ENCODE measurements at regions not wholly inside any gene's neighbourhood (a gene's known extent, or its start where the extent isn't known, plus 50 kb on each side); places are given as distances from the start of the nearest gene placed in this dataset.

DNA sequence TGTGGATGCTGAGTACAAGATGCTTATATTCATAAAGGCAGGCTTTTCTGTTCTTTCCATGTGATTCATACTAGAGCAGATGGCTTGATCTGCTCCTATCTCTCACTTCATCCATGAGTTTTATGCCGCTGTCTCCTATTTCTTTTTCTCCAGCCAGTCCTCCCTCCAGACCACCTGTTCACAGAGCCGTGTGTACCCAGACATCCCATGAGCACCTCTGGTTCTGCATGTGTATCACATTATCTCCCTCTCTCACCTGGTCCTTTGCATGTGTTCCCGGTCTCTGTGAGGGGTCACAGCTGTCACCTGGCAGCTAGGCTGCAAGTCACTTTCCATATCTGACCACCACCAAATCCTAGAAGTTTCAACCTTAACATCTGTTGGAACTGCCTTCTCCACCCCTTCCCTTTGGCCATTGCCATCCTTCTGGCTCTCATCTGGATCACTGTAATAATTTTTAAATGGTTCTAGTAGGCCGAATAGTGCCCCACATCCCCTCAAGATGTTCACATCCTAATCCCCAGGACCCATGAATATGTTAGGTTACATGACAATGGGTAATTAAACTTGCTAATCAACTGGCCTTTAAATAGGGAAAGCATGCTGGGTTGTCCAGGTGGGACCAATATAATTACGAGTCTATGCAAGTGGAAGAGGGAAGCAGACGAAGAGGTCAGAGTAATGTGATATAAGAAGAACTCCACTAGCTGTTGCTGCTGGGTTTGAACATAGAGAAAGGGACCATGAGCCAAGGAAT, 168.1 kb downstream of the SNAPC1 start:
- no peak overlapping the region for H3K4me3 ChIP-seq
- H3K27ac ChIP-seq (ENCODE audit: extremely low read depth, low read depth, low read length), result no peak overlapping the region
- no peak overlapping the region for H3K9ac ChIP-seq (ENCODE audit: insufficient read depth in 1 of 2, low read depth in 2 of 2, low read length in 2 of 2)
- FAIRE-seq (no peak), ATAC-seq (no peak), DNase-seq (ENCODE audit: extremely low read depth in 1 of 4, low spot score in 3 of 4) (no peak)
- no peaks in the 10 kb centered on the region for H4K20me1 ChIP-seq (replicated peaks; ENCODE audit: control insufficient read depth, insufficient read depth, low read length)
- H3K27me3 ChIP-seq (ENCODE audit: control insufficient read depth in 2 of 2, insufficient read depth in 2 of 2, low read length in 2 of 2), result no peaks in the 10 kb centered on the region
- in situ Hi-C loops (cut with MboI) (no loop called here), intact Hi-C loops (cut with micrococcal nuclease) (no loop called here)
- no peaks in the 10 kb centered on the region for H3K36me3 ChIP-seq (ENCODE audit: control insufficient read depth, insufficient read depth, low read length)
- no peaks in the 10 kb centered on the region for H3K9me1 ChIP-seq (ENCODE audit: control insufficient read depth, insufficient read depth, low read length)
- ChIA-PET CTCF (ENCODE audit: low intra/inter-chr PET ratio) (no interaction called here), POLR2A (no interaction called here)
- BruUV-seq (replicated peaks), result no TSS peak
- no peaks in the 10 kb centered on the region for H3K79me2 ChIP-seq (ENCODE audit: control insufficient read depth, insufficient read depth, low read length)
- 0% methylated on average over 5 of the region's 6 CpGs for WGBS (ENCODE audit: insufficient coverage, low coverage, missing lambda C conversion rate)
- H3K9me3 ChIP-seq (replicated peaks; ENCODE audit: control insufficient read depth, insufficient read depth, low read depth, low read length), result no peaks in the 10 kb centered on the region
- H3K4me1 ChIP-seq (replicated peaks in 1 of 2; ENCODE audit: control insufficient read depth in 2 of 2, insufficient read depth in 2 of 2, low read length in 2 of 2), result no peaks in the 10 kb centered on the region
- TF ChIP-seq, protein P1, sequence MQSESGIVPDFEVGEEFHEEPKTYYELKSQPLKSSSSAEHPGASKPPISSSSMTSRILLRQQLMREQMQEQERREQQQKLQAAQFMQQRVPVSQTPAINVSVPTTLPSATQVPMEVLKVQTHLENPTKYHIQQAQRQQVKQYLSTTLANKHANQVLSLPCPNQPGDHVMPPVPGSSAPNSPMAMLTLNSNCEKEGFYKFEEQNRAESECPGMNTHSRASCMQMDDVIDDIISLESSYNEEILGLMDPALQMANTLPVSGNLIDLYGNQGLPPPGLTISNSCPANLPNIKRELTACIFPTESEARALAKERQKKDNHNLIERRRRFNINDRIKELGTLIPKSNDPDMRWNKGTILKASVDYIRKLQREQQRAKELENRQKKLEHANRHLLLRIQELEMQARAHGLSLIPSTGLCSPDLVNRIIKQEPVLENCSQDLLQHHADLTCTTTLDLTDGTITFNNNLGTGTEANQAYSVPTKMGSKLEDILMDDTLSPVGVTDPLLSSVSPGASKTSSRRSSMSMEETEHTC (IDR thresholded peaks at IDR 0.05), result no peak
- TF ChIP-seq ZNF444 (CRISPR knock-in tag; IDR thresholded peaks at IDR 0.05) (no peak), KLF6 (CRISPR knock-in tag; IDR thresholded peaks at IDR 0.05; ENCODE audit: borderline replicate concordance) (no peak), MCM5 (IDR thresholded peaks at IDR 0.05; ENCODE audit: low read depth) (no peak), MIER1 (IDR thresholded peaks at IDR 0.05; ENCODE audit: low read depth) (no peak), EP300 (IDR thresholded peaks at IDR 0.05; ENCODE audit: low read length) (no peak), ZNF707 (CRISPR knock-in tag; conservative IDR thresholded peaks at IDR 0.05) (no peak), TFAM (CRISPR knock-in tag; conservative IDR thresholded peaks at IDR 0.05) (no peak), SOX6 (IDR thresholded peaks at IDR 0.05) (no peak), PYGO2 (tag; IDR thresholded peaks at IDR 0.05) (no peak), NR1H2 (CRISPR knock-in tag; IDR thresholded peaks at IDR 0.05) (no peak), RUNX1 (IDR thresholded peaks at IDR 0.05; ENCODE audit: low read depth) (no peak), U2AF1 (optimal IDR thresholded peaks at IDR 0.05; ENCODE audit: low read depth, low read length) (no peak)
- TF ChIP-seq, protein P2, sequence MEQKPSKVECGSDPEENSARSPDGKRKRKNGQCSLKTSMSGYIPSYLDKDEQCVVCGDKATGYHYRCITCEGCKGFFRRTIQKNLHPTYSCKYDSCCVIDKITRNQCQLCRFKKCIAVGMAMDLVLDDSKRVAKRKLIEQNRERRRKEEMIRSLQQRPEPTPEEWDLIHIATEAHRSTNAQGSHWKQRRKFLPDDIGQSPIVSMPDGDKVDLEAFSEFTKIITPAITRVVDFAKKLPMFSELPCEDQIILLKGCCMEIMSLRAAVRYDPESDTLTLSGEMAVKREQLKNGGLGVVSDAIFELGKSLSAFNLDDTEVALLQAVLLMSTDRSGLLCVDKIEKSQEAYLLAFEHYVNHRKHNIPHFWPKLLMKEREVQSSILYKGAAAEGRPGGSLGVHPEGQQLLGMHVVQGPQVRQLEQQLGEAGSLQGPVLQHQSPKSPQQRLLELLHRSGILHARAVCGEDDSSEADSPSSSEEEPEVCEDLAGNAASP (IDR thresholded peaks at IDR 0.05), result no peak
- H2AFZ ChIP-seq (ENCODE audit: low read depth, low read length), result no peak overlapping the region
- H3K4me2 ChIP-seq (ENCODE audit: insufficient read depth, low read length), result no peak overlapping the region
